Colonic mucosa (tissue), 4 donors: ENCODE measurements at regions not wholly inside any gene's neighbourhood (a gene's known extent, or its start where the extent isn't known, plus 50 kb on each side); places are given as distances from the start of the nearest gene placed in this dataset.

Source experiments
- DNase-seq: peaks from one replicate; pipeline ENCODE4 v3.0.0-alpha.2; 2020
- H3K27ac ChIP-seq: fragments of 200-600 bp; one replicate; pipeline ENCODE4 v1.8.0; 2021
- H3K27me3 ChIP-seq: fragments of 200-600 bp; one replicate; pipeline ENCODE4 v1.8.0; 2021
- H3K36me3 ChIP-seq: fragments of 200-600 bp; one replicate; pipeline ENCODE4 v1.8.0; 2021
- H3K4me1 ChIP-seq: fragments of 200-600 bp; one replicate; pipeline ENCODE4 v1.8.0; 2021; ENCODE audit warnings: mild to moderate bottlenecking
- H3K4me3 ChIP-seq: fragments of 200-600 bp; one replicate; pipeline ENCODE4 v1.8.0; 2021
- H3K9ac ChIP-seq, 2 donors: one replicate each; pipeline ENCODE4 v1.7.0; 2013; ENCODE audit warnings: control low read depth in 2 of 2, low read depth in 2 of 2, low read length in 2 of 2
- H3K9me3 ChIP-seq: fragments of 200-600 bp; one replicate; pipeline ENCODE4 v1.8.0; 2021
- intact Hi-C: fragments of 100-400 bp; cut with DNase I; formaldehyde crosslinking; loops from one replicate; pipeline ENCODE4 v1.14.1; 2022
- TF ChIP-seq, protein P1 (sequence below): fragments of 200-600 bp; IDR thresholded peaks from one replicate; pipeline ENCODE4 v1.8.0; 2022; ENCODE audit warnings: antibody characterized with exemption, mild to moderate bottlenecking
- donor health status: healthy.
- donor health status: DM: no; HTN: no; CAD: no.
- donor health status: DM: no; HTN: no; CAD: no.

DNA sequence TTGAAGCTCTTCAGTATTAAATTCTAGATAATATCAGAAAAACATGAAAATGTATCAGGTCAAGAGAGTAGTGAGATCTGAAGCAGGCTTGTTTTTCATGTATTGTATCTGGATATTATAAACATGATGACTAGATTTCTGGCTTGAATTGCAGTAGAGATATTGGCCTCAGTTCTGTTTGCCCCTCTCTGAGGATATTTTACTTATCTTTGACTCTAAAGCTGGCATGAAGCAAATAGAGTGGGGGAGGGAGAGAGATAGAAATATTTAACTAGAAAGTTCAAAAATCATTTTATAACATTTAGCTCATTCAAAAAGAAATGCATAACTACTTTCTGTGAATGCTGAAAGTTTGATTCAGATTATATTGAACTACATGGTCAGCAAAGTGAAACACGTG is 929.7 kb upstream of the KCND2 start:
- H3K4me1 ChIP-seq = no peaks in the 10 kb centered on the region
- intact Hi-C loops = no loop called here
- H3K4me3 ChIP-seq = no peak overlapping the region
- no peaks in the 10 kb centered on the region for H3K27me3 ChIP-seq
- no peaks in the 10 kb centered on the region for H3K36me3 ChIP-seq
- no peak overlapping the region for H3K27ac ChIP-seq
- H3K9me3 ChIP-seq = no peaks in the 10 kb centered on the region
- DNase-seq = no peak
- TF ChIP-seq, protein P1, sequence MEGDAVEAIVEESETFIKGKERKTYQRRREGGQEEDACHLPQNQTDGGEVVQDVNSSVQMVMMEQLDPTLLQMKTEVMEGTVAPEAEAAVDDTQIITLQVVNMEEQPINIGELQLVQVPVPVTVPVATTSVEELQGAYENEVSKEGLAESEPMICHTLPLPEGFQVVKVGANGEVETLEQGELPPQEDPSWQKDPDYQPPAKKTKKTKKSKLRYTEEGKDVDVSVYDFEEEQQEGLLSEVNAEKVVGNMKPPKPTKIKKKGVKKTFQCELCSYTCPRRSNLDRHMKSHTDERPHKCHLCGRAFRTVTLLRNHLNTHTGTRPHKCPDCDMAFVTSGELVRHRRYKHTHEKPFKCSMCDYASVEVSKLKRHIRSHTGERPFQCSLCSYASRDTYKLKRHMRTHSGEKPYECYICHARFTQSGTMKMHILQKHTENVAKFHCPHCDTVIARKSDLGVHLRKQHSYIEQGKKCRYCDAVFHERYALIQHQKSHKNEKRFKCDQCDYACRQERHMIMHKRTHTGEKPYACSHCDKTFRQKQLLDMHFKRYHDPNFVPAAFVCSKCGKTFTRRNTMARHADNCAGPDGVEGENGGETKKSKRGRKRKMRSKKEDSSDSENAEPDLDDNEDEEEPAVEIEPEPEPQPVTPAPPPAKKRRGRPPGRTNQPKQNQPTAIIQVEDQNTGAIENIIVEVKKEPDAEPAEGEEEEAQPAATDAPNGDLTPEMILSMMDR = no peak
- no peak overlapping the region for H3K9ac ChIP-seq

DNA sequence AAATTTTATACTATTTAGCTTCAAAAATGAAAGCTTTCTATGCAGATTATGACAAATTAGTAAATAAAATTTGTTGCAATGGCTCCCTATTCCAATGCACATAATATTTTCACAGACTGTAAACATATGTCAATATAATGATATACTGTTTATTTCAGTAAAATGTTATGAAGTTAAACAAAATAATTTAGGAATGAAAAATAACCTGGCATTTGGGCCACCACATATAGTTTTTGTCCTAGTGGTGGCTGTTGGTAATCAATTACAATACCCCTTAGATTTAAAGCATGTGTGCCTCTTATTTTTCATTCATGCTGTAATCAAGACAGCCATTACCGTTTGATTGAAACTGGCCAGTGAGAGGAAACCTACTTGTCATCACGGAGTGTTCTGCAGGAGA is 928.5 kb upstream of the KCND2 start:
- no peak overlapping the region for H3K9ac ChIP-seq
- no peaks in the 10 kb centered on the region for H3K36me3 ChIP-seq
- no peak for DNase-seq
- no peaks in the 10 kb centered on the region for H3K4me1 ChIP-seq
- H3K27me3 ChIP-seq = no peaks in the 10 kb centered on the region
- TF ChIP-seq, protein P1 = no peak
- no peak overlapping the region for H3K4me3 ChIP-seq
- intact Hi-C loops = no loop called here
- H3K27ac ChIP-seq = no peak overlapping the region
- H3K9me3 ChIP-seq = no peaks in the 10 kb centered on the region

DNA sequence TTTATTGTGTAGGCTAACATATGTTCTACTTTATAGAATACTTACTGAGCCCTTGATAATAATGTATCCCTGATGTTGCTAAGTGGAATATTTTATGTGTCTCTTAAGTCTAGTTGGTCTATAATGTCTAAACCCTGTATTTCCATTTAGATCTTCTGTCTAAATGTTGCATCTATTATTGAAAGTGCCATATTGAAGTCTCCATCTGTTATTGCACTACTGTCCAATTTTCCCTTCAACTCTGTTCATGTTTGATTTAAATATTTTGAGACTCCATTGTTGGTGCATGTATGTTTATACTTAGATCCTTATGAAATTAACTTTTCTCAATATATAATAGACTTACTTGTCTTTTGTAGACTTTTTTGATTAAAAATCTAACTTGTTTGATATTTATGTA is 924.5 kb upstream of the KCND2 start:
- intact Hi-C loops = no loop called here
- H3K9ac ChIP-seq = no peak overlapping the region
- TF ChIP-seq, protein P1 = no peak

DNA sequence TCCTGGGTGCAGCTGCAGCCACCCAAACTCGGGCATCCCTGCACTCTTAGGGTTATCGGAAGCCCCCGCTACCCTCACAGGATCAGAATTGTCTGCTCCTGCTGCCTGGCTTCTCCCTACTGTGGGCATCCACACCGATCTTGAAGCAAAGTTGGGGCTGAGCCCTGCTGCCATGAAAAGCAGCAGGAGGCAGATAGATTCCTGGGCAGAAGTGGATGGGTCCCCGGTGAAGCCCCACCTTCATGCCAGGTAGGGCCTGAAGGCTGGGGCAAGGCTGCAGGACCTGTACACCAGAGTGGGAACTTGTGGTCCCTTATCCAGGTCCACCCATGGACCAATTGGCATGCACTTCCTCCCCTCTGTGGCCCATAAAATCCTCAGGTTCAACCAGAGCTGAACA is 922.6 kb upstream of the KCND2 start:
- Histone ChIP-seq H3K27me3 (no peaks in the 10 kb centered on the region), H3K27ac (no peak overlapping the region), H3K4me3 (no peak overlapping the region), H3K9me3 (no peaks in the 10 kb centered on the region), H3K36me3 (no peaks in the 10 kb centered on the region), H3K4me1 (no peaks in the 10 kb centered on the region), H3K9ac (no peak overlapping the region)
- intact Hi-C loops = no loop called here
- DNase-seq = no peak
- TF ChIP-seq, protein P1 = no peak

More for the DNA sequence above, 924.5 kb upstream of the KCND2 start:
- H3K27me3 ChIP-seq = no peaks in the 10 kb centered on the region
- H3K9me3 ChIP-seq = no peaks in the 10 kb centered on the region
- H3K4me1 ChIP-seq = no peaks in the 10 kb centered on the region
- H3K36me3 ChIP-seq = no peaks in the 10 kb centered on the region
- DNase-seq = no peak
- no peak overlapping the region for H3K4me3 ChIP-seq
- no peak overlapping the region for H3K27ac ChIP-seq

DNA sequence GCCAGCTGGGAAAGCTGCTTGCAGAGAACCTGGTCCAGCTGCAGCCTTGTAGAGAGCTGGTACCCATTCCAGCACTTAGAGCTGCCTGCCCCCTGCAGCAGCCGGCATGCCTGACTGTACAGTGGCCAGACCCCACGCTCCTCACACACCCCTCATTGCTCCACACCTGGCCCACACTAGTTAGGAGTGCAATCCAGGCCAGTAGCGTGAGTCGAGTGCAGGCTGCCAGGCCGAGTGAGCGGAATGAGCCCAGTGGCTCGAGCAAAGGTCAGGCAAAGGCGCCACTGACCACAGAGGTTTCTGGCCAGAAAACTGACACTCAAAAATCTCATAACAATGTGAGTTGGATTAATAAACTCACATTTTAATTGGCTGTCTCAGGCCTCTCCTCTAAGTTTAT is 921.7 kb upstream of the KCND2 start:
- H3K9me3 ChIP-seq = no peaks in the 10 kb centered on the region
- DNase-seq = no peak
- TF ChIP-seq, protein P1 = no peak
- no peak overlapping the region for H3K4me3 ChIP-seq
- no peak overlapping the region for H3K9ac ChIP-seq
- no peaks in the 10 kb centered on the region for H3K36me3 ChIP-seq
- no peaks in the 10 kb centered on the region for H3K27me3 ChIP-seq
- H3K4me1 ChIP-seq = no peaks in the 10 kb centered on the region
- intact Hi-C loops = no loop called here
- no peak overlapping the region for H3K27ac ChIP-seq

DNA sequence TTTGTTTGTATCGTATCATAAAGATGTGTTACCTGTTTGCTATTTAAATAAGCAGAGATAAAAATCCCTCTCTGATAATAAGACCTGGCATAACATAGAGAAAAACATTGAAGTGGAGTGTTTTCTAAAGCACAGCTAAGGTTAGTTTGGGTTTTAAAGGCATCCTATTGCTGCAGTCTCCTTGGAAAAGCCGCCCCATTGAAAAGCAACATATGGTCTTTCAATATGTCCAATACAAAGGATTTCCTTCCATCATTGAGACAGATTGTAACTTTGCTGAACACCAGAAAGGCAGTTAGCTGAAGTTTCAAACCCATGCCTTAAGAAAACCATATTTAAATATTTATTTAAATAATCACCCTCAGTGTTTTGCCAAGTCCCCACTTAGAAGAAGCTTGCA is 898.5 kb upstream of the KCND2 start:
- intact Hi-C loops = no loop called here
- no peak for DNase-seq

More for the DNA sequence above, 898.5 kb upstream of the KCND2 start:
- TF ChIP-seq, protein P1 = no peak
- Histone ChIP-seq H3K4me3 (no peak overlapping the region), H3K4me1 (no peaks in the 10 kb centered on the region), H3K9ac (no peak overlapping the region), H3K27me3 (no peaks in the 10 kb centered on the region), H3K9me3 (no peaks in the 10 kb centered on the region), H3K36me3 (no peaks in the 10 kb centered on the region), H3K27ac (no peak overlapping the region)
